Tibial nerve (tissue), 3 donors: ENCODE measurements at regions not wholly inside any gene's neighbourhood (a gene's known extent, or its start where the extent isn't known, plus 50 kb on each side); places are given as distances from the start of the nearest gene placed in this dataset.

ENCODE experiments used
- CTCF ChIP-seq, 5 experiments: fragments of 200-600 bp in 3 of 5; fragments of 450-650 bp in 2 of 5; sonication (generic) in 3 of 5; IDR thresholded peaks; one replicate each; pipeline ENCODE4 v1.5.1; 2016 to 2019; ENCODE audit warnings: antibody characterized with exemption in 5 of 5, mild to moderate bottlenecking in 3 of 5, moderate library complexity in 2 of 5
- POLR2A ChIP-seq, 2 donors: fragments of 450-650 bp; IDR thresholded peaks; one replicate each; pipeline ENCODE4 v1.6.1; 2017; ENCODE audit warnings: antibody characterized with exemption in 2 of 2, mild to moderate bottlenecking in 2 of 2, moderate library complexity in 2 of 2

GRCh38 chr6:51120016-51120415 is 301.3 kb downstream of the TFAP2B start:
- no peak for TF ChIP-seq POLR2A (IDR thresholded peaks at IDR 0.05)
- no peak for TF ChIP-seq CTCF (IDR thresholded peaks at IDR 0.05)
